ENCODE measurements at regions not wholly inside any gene's neighbourhood (a gene's known extent, or its start where the extent isn't known, plus 50 kb on each side); places are given as distances from the start of the nearest gene placed in this dataset.

GRCh38 chr6:44665143-44665542, 277.6 kb downstream of the CDC5L start:
- no peak for DNase-seq

DNA sequence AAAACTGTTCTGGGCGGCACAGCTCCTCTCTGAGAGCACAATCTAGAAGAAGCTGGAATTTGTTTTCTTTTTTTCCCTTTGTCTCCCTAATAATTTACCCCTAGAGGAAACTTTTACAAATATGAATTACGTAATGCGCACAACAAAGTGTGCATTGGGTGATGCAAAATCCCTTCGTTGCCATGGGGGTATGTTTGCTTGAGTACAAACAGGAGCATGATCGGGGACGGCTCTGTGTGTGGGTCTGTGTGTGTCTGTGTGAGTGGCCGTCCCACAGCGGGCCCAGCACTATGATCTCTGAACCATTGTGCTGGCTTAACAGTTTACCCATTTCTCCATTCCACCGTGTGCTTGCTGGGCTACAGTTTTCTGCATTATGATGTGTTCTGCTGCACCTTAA, 278.2 kb downstream of the CDC5L start:
- DNase-seq = no peak

DNA sequence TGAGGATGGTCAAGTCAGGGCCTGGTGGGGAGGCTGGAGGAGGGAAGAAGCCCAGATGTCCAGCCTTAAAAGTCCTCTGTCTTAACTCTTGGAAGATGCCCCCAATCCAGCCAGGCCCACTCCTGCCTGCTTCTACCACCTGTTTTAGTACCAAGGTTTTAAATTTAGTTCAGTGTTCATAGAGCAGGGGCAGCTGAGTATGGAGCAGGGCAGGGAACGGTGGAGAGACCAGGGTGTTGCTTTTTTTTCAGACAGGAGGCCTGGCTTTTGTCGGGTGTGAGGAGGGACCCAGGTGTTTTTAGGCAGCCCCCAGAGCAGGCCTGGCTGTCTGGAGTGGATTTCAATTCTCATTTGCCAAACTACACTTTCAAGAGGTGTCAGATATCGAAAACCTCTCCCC, 278.8 kb downstream of the CDC5L start:
- DNase-seq = no peak

DNA sequence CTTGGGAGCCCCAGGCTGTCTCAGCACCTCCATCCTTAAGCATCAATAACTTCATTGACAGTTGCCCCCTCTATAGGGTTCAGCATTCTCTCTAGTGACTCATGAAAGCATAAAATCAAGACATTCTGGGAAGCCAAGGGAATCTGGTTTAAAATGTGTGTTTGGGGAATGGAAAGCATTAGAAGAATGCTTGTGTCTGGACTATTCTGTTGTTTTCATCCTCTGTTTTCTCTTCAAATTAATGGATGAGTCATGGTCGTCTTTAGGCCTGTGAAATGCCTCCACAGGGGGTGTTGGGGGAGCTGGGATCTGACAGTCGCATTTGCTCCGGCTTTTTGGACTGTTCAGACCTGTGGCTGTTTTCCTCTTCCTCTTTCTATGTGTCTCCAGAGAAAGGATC, 279.7 kb downstream of the CDC5L start:
- no peak for DNase-seq

- no peak for DNase-seq
Observed at GRCh38 chr6:44667668-44668390, 280.3 kb downstream of the CDC5L start.

- DNase-seq = no peak
Observed at GRCh38 chr6:44668391-44668930, 281.0 kb downstream of the CDC5L start.

DNA sequence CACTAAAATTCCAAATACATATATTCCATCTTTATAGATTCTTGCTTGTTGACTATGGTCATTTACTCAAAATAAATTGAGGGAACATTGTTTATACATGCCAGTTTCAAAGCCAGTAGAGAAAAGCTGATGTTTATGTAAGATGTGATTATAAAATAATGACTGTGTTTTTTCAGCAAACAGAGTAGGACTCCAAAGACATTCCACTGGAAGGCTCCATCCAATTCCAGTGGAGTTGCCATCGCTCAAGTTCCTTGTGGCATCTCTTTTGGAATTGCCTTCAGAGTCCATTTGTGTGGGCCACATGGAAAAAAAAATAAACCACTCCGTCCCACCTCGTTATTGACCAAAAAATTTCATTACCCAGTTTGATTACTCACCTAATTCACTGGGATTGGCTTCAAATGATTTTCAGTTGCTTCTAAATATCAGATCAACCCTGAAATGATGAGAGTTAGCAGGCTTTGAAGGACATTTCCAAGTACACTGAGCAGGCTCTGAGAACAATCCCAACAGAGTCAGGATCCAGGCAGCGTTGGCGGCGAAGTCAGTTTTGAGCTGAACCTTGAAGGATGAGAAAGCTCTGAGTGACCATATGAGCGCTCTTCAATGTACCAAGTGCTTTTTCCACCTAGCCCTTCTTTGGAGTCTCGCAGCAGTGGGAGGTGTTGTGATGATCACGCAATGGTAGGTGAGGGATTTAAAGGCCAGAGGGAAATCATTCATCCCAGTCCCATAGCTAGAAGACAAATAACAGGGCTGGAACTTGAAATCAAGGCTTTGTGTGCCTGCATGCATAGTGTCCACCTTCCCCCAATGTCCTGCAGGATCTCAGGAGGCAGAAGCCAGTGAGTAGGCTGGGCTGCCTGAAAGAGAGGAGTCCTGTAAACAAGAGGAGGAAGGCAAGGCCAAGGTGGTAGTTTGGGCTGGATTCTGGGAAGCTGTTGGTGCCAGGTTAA, 281.7 kb downstream of the CDC5L start:
- no peak for DNase-seq

DNA sequence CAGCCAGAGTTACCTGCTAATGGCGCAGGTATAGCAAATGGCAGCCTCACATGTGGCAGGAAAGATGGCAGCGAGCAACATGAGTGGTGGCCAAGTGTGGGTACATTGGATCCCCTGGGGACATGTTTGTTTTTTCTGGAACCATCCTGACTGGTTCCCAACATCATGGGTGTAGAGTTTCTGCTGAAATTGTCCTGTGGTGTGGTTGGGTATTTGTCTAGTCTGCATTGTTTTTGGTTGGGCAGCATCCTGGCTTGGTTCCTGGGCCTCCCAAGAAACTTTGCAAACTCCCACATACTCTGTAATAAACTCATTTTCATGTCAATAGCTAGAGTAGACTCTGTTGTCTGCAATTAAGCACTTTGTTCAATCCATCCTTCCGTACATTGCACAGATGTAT, 282.6 kb downstream of the CDC5L start:
- no peak for DNase-seq

DNA sequence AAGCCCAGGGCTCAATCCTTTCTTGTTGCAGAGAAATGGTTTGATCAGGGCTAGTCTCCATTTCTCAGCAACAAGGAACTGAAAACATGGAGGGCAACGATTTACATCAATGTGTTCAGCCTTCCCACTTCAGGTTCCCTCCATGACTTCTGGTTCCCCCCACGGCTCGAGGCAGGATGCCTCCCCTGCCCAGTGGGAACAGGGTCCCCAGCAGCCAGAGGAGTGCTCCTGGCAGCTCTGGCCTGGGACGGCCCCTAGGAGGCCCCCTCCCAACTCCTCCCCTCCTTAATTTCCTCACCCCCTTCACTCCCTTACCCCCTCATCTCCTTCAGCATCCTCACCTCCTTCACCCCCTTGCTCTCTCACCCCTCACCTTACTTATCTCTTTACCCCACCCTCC, 283.8 kb downstream of the CDC5L start:
- DNase-seq = no peak

GRCh38 chr6:44672086-44672485, 284.6 kb downstream of the CDC5L start:
- no peak for DNase-seq

GRCh38 chr6:44672841-44673240, 285.3 kb downstream of the CDC5L start:
- DNase-seq = no peak

- no peak for DNase-seq
Observed at GRCh38 chr6:44674226-44675155, 287.0 kb downstream of the CDC5L start.

DNA sequence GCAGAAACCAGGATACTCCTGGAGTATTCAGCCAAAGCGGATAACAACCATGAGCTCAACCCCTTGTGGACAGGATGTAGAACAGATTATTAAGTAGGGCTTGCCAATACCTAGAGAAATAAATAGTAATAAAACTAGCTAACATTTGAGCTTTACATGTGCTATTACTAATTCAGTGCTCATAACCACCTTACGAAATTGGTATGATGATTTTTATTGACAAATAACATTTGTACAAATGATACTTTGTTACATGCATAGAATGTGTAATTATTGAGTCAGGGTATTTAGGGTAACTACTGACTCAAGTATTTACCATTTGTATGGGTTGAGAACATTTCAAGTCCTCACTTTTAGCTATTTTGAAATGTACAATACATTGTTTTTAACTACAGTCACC, 287.9 kb downstream of the CDC5L start:
- DNase-seq = no peak

- no peak for DNase-seq
Observed at GRCh38 chr6:44676246-44676790, 288.8 kb downstream of the CDC5L start.

DNA sequence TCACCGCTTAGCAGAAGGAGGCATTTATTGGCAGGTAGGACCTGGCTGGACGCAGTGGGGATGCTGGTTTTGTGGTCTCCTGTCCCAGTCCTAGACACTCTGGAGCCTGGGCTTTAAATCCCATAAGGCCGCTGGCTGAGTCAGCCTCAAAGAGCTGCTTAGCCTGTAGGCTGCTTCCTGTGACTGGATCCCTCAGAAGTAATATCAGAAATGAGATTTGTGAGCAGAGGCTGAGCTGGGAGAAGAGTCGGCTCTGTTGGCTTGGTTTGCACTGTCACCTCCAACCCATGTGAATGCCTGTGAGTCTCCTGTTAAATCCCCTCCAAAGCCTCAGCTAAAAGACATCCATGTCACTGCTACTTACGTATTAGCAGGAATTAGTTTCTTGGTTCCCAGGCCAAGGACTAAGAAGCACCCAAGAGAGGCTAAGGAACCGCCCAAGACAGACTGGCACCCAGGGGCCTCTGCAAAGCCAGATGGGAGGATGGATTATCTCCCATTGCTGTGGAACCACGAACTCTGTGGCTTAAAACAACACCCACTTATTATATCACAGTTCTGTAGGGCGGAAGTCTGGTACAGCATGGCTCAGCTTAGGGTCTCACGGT, 289.4 kb downstream of the CDC5L start:
- no peak for DNase-seq

DNA sequence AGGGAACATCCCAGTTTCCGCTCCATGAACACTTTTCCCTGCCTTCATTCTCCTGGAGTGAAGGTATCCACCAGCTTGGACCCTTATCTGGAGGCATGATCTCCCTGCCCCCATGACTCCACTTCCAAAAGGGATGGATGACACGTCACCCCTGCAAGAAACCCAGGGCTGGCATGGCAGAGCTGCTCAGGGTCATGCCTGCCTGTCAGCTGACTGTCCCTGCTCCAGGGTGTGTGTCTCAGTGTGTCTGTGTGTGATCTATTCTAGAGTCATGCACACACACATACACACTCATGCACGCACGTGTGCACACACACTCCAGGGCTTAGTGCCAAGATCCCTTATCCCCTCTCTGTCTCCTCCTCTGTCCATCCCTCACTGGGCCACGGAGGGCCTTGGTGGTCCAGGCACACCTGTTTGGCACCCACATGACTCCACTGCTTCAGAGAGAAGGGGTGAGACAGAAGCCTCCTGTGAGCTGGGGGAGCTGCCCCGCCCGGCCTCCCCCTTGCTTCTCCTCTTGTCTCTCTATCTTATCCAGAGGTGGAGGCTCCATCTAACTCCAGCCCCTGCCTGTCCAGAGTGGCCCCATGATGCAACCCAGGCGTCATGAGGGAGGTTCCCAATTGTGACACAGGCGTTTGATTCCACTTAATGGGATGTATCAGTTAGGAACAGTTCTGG, 290.9 kb downstream of the CDC5L start:
- no peak for DNase-seq

DNA sequence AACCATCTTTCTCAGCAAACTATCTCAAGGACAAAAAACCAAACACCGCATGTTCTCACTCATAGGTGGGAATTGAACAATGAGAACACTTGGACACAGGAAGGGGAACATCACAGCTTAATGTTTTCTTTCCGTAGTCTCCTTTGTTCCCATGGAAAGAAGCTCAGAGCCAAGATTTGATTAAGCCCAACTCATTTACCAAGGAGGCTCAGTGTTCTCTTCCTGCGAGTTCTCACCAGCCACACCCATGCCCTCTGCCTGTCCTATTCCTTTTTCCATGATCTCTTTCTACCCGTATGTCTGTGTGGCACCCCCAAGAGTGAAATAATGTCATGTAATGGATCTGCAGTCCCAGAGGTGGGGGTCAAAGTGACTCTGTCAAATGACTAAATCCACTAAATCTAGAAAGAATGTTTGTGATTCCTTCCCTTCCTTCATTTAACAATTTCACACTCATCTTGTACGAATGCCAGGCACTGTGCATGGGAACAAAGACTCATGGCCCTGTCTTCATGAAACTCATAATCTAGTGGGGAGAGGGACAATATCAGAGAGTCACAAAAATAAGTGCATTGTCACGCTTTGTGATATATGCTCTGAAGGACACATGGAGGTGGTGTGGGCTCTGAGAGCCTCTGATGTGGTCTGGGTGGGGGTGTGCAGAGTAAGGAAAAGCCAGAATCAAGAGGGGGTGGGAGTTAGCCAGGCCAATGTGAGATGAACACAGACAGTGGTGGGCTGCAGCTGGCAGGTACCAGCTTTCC, 292.1 kb downstream of the CDC5L start:
- DNase-seq = no peak

- no peak for DNase-seq
Observed at GRCh38 chr6:44680202-44680720, 292.8 kb downstream of the CDC5L start.

DNA sequence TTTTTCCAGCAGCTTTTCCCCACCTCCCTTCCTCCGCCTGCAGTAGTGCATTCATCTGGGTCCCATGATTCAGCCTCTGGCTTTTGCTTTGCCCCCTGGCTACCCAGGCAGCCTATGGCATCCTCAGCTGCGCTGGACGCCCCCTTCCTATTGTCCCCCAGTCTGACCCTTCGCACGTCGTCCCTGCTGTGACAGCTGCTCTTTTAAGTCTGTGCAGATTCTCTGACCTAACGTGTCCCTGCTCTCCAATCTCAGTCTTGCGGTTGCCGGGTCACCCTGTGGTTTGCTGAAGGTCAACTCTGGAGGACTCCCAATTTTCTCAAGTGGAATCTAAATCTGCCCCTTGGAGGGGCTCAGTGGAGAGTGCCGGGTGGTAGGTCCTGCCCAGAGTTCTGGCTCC, 294.3 kb downstream of the CDC5L start:
- DNase-seq = no peak

DNA sequence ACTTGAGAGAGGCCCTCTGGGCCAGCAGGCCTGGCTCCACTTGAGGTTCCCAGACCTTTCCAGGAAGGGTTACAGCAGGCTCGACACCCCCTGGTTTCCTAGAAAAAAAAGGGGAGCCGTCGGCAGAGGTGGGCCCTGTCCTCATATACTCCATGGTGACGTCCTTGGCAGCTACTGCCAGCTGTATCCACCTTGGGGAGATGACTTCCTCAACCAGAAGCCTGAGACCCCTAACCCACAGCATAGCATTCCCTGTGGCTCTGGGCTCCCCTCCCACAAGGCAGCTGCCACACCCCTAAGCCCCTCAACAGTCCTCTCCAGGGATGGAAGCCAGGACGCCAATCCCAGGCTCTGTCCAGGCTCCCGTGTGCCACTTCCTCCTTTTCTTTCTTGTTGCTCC, 294.8 kb downstream of the CDC5L start:
- no peak for DNase-seq

Data from NCI-H2171 (cell line).